Hindlimb muscle (tissue), 1 donor: ENCODE measurements at regions not wholly inside any gene's neighbourhood (a gene's known extent, or its start where the extent isn't known, plus 50 kb on each side); places are given as distances from the start of the nearest gene placed in this dataset.

ENCODE experiments used
- DNase-seq: peaks from one replicate; pipeline ENCODE4 v3.0.0-alpha.2; 2013

DNA sequence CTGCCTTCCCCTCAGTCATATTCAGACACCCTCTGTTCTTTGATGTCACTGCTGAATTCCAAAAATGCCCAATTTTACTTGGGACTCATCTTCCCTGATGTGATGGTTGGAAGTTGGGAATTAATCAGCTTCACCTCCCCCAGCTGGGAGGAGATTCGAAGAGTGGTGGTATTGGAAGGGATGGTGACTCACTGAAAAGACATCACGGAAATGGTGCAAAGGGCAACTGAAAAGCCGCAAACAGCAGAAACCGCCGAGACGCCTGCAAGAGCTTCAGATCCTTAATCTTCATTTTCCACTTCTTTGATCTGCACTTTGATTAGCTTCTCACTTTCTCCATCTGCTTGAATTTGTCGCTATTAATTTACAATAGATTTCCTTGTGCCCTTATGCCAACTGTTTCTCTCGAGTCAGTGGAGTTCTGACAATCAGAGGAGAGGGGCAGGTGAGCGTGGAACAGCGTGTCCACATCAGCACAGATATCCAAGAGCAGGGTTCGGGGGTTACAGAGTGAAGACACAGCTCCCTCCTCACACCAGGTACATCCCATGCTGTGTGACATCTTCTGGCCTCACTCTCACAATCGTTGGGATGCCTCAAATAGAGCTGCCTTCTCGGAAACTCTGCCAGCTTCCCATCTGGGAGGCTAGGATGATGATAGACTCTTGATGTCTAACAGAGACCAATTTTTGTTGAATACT, 325.4 kb downstream of the BRD1 start:
- DNase-seq, result no peak

DNA sequence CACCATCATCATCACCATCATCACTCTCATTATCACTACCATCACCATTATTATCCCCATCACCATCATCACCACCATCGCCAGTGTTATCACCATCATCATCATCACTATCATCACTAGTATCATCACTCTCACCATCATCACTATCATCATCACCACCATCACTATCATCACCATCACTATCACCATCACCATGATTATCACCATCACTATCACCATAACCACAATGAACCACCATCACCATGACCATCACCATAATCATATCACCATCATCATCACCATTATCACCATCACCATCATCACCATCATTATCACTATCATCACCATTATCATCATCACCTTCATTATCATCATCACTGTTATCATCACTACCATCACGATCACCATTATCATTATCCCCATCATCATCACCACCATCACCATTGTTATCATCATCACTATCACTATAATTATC, 326.7 kb downstream of the BRD1 start:
- DNase-seq, result no peak

DNA sequence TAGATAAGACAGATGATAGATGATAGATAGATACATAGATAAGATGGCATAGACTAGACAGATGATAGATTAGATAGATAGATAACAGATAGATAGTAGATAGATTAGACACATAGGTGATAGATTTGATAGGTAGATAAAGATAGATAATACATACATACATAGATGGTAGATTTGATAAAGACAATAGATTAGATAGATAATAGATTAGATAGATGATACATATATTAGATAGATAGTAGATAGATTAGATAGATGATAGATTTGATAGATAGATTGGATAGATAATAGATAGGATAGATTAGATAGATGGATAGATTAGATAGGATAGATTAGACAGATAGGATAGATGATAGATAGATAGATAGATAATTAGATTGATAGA, 327.6 kb downstream of the BRD1 start:
- no peak for DNase-seq

DNA sequence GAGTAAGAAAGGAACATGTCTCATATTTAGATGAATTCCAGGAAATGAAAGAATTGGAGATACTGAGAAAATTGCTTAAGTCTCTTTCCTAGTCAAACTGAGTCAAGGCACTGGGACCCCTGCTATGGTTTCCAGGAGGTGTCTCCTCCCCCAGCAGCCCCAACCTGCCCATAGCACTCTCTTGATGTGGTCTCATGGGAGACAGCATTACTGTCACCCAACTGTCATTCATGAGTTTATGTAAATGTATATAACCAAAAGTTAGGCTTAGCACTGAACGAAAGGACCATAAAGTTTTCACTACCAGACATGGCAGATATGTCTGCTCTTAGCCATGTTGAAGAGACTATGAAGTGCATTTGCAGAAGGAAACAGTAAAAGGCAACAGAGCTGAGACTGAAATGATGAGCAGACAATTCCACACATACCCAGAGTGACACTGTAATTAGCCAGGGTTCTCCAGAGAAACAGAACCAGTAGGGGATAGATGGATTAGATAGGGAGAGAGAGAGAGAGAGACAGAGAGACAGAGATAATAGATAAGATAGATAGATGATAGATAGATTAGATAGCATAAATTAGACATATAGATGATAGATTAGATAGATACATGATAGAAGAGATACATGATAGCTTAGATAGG, 328.1 kb downstream of the BRD1 start:
- DNase-seq, result no peak

DNA sequence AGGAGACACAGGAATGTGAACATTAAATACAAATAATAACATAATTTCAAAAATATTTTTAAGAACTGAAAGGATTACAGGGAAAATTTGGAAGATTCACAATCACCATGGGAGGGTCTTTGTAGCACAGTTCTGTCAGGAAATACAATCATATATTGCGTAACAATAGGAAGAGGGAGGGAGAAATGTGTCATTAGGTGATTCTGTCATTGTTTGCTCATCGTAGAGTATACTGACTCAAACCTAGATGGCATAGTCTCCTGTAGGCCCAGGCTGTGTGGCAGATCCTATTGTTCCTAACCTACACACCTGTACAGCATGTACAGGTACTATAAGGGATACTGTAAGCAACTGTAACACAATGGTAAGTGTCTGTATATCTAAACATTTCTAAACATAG, 330.4 kb downstream of the BRD1 start:
- DNase-seq, result no peak

DNA sequence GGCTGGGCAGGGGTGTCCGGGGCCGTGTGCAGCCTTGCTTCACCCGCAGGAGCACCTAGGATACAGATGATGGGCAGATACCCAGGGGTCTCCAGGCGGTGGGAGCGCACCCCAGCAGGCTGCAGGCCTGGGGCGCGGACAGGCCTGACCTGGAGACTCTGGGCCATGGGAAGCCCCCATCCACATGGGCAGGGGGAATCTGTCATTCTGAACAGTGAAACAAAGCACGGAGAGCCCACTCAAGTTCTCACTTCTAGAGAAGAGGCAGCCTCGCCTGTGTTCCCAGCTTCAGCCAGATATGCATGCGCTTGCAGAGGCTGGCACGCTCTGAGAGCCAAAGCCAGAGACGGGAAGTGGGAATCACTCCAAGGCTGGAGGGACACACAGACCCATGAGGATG, 333.1 kb downstream of the BRD1 start:
- no peak for DNase-seq

DNA sequence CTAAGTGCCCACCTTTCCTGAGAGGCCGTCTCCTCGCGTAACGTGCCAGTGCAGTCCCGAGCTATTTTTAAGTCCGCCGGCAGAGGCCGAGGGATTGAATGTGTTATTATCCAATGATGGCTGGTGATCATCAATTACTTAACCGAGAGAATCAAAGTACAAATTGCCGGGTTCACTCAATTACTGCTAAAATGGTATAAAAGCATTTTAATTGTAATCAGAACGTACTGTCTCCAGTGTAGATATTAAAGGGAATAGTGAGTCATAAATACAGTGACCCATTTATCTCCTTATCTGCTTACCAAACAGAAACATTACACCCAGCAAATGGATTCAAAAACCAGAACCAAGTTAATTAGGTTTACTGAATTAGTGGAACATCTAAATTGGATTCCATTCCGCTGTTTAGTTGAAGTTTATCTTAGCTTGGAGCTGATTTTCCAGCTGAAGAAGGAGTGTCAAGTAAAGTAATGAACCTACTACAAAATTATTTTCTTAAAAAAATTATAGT, 334.9 kb downstream of the BRD1 start:
- DNase-seq, result no peak

DNA sequence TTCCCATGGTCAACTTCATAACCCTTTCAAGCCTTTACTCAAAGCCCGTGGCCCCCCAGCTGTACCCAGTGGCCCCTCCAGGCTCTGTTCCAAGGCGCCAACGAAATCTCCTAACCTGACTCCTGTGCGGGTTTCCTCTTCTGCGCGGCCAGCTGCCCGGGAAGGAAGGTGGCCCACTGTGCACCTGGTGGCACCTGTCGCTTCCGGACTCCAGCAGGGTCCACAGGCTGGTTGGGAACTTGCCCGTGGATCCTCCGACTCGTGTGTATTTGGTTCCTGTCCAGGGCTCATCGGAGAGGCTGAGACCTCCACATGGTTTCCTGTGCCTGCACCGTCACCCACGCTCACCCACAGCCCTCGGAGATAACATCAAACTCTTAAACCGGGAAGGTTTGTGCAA, 335.4 kb downstream of the BRD1 start:
- no peak for DNase-seq

DNA sequence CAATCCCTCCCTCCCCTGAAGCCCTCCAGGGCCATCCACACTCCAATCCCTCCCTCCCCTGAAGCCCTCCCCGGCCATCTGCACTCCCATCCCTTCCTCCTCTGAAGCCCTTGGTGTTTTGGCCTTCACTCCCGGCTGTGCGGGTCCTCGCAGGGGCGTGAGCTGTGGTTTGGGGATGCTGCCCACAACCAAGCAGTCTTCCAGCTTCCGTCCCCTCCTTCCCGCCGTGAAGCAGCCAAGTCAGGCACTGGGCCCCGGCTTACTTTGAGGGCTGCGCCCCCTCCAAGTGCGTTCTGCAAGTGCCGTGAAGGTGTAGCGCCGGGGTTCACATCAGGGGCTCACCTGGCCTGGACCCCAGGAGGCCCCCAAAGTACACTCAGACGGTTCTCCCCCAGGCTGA, 335.9 kb downstream of the BRD1 start:
- no peak for DNase-seq

DNA sequence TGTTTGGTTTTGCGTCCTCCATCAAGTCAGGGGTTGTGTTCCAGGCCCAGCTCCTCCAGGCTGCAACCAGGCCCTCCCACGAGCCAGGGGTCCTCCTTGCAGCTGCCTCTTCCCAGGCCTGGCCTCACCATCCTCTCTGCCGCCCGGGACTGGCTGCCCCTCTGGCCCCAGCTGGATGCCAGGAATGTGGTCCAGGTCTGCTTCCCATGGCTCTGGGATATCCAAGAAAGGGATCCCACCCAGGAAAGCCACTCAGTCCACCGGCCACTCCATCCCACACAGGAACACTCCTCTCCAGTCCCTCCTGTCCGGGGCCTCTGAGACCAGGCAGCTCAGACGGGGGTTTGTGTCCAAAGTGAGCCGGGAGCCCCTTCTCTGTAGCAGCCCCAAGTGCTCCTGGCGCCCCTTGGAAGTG, 336.4 kb downstream of the BRD1 start:
- DNase-seq, result no peak

DNA sequence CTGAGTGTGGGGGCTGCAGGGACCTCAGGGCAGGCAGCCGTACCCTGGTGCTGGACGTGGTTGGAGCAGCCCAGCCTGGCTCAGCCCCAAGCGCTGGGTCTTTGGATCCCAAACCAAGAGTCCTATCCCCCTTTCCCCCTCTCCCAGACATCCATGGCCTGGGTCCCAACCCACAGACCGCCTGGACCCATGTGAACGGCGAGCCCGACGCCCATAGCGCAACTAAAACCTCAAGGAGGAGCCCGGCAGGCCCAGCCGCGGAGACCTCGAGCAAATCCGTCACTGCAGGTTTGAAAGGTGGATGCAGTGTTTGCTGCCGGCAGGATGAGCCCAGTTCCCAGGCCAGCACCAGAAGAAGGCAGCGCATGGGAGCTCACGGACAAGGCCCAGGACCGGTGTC, 337.0 kb downstream of the BRD1 start:
- DNase-seq, result no peak

DNA sequence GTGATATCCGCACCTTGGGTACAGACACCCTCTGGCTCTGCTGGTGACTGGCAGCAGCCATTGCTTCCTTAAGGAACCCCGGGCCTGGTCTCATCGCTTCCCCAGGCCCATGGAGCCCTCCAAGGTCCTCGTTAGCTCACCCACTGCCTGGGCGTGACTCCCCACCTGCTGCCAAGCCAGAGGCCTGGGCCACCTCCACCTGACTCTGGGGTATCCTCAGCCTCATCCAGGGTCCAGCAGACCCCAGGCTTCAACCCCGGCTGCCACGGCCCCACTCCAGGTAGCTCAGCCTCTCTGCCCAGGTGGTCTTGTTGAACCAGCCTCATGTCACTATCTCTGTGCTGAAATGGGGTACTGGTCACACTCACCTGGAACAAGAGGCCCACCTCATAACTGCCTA, 337.9 kb downstream of the BRD1 start:
- DNase-seq, result no peak

DNA sequence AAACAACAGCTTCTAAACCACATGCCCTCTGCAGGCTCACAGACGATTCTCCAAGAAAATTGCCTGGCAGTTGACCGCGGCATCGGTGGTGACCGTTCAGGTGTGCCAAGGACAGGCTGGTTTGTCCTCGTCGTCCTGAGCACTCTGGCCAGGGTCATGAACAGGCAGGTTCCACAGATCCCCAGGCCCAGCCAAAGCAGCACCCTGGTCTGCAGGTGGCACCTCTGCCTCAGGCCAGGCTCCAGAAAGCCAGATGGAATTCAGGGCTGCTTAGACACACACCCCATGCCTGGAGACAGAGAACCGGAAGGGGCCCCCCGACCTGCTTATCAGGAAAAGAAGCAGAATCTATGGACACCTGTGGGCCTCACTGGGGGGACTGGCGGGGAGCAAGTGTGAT, 338.7 kb downstream of the BRD1 start:
- no peak for DNase-seq

DNA sequence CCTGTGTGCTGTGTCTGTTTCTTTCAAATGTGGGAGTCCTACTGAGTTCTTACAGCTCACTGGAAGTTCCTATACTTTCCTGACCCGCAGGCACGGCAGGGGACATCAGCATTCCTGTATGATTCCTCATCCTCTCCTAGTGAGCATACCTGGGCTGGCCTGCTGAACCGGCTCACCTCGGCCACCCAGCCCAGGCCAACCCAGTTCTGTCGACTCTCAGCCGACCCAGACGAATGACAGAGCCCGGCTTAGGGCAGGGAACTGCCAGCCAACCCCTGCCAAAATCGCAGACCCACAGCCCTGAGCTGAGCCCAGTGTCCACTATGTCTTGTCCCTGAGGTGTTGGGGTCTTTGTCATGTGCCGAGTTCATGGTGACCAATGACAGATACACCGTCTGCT, 339.7 kb downstream of the BRD1 start:
- no peak for DNase-seq

DNA sequence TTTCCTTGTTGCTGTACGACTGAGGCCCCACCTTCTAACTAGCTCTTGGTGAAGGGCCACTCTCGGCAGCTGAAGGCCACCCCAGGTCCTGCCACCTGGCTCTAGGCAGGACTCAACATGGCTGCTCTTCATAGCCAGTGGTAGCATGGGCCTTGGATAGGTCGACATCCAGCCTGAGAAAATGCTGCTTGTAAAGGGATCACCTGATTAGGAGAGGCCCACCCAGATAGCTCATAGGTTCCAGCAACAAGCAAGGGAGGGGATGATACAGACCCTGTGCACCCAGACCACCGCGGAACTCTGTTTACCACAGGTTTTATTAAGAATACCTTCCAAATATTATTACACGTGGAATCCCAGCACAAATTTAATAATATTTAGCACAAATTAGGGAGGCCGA, 341.4 kb downstream of the BRD1 start:
- DNase-seq, result no peak

DNA sequence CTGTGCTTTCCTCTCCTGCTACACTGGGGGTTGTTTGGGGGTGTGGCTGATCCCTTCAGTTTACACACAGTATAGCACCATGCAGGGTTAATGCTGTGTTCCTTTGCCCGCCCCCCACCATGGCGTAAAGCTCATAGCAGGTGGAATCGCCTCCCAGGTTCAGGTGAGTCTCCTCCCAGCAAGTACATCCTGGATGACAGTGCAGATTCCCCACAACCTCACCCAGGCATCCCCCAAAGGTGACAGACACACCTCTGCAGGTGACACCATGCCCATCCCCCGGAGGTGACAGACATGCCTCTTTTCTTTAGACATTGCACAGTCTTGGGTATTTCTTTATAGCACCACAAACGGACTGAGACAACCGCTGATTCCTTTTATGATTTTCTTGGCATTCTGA, 343.7 kb downstream of the BRD1 start:
- DNase-seq, result no peak

DNA sequence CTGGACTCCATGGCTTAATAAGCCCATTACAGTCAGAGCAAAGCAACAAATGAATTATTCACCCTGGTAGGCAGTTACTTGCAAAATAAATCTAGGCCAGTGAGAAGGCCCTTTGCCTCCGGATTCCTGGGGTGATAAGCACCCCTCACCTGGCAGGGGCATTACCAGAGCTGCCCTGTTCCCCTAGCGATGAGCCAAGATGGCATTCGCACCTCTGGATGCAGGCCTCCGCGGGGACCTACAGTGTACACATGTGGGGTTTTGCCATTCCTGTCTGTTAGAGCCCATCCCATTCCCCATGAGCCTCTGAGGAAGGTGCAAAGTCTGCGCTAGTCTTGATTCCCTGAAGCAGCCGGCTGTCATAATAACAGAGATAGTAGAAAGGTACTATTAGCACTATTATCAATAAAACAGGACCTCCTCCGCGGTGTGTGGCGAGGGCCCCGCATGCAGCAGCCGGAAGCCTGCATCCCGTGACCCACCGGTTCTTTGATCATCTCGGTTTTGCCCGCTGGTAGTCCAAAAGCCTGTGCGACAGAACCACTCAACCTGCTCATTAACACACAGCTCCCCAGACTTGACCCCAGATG, 344.3 kb downstream of the BRD1 start:
- no peak for DNase-seq

DNA sequence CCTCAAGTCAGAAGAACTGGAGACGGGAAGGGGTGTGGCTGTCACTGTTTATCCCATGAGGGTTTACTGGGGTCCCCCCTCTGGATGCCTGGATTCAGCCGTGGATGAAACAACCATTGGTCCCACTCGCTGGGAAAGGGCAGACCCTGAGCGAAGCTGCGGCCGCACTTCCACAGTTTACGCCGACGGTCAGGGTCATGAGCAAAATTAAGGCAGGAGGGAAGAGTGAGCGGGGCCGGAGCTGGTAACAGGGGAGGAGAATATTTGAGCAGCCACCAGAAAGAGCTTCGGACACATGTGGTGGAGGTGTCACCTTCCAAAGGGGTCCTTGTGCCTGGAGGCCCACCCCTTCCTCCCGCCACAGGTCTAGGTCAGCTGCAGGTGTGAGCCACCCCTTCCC, 344.9 kb downstream of the BRD1 start:
- DNase-seq, result no peak

DNA sequence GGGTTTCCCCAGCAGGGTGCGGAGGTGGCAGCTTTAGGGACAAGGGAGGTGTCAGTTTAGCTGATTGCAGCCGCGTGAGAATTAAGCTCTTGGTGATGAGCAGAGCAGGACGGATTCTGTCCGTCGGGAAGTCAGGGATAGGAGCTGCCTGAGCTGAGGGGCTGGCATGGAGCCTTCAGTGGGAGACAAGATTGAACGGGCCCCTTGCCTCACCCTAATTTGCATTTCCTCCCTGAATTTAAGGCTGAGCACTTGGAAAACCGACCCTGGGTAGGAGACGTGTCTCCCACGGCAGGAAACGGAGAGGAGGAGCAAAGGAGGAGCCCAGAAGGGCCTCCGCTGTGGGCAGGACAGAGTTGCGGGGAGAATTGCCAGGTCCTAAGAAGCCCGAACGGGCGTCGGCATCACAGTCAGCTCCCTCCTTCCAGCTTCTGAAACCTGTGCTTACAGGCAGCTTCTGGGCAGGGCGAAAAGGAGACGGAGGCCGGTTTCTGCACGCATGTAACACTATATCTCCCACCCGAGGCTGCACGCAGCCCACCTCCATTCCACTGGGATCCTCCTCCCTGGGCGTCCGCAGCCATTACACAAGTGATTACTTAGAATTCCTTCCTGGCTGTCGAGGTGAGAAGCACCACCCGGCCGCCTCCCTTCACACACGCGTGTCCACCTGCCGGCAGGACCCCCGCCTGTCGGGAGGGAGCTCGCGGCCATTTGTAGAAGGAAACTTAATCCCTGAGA, 345.8 kb downstream of the BRD1 start:
- DNase-seq, result no peak

DNA sequence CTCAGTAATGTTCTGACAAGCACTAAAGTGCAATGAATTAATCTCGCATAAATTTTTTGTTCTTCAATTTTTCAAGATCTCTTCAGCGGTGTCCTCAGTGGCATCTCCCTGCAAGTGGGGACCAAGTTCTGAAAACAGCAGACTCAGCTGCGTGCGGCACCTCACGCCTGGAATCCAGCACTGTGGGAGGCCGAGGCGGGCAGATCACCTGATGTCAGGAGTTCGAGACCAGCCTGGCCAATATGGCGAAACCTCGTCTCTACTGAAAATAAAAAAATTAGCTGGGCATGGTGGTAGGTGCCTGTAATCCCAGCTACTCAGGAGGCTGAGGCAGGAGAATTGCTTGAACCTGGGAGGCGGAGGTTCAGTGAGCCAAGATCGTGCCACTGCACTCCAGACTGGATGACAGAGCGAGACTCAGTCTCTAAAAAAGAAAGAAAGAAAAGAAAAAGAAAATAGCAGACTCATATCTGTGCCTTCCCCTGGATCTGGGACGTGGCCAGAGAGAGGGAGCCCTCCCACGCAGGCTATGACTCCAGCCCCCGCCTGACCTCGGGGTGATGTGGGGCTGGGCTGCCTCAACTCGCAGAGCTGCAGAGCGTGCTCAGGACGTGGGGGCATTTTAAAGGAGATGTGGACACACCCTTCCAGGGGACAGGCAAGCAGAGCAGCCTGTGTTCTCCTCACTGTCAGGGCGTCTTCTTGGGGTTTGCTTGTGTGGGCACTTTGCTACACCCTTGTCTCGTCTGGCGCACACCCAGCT, 346.6 kb downstream of the BRD1 start:
- no peak for DNase-seq

DNA sequence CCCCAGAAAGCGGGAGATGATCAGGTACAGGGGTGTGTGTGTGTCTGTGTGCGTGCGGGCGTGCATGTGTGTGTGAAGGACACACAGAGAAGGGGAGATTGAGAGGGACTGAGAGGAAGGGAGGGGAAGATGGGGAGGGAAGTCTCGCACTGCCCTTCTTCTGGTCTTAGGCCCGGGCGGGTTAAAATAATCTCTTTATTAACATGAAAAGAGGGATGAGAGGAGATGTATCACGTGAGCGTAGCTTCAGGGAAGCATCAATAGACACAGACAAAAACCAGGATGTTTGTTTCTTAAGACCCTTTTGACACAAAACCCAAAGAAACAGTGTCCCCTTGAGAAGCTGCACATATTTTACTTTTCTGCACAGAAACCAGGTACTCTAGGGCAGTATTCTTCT, 347.3 kb downstream of the BRD1 start:
- DNase-seq, result no peak

DNA sequence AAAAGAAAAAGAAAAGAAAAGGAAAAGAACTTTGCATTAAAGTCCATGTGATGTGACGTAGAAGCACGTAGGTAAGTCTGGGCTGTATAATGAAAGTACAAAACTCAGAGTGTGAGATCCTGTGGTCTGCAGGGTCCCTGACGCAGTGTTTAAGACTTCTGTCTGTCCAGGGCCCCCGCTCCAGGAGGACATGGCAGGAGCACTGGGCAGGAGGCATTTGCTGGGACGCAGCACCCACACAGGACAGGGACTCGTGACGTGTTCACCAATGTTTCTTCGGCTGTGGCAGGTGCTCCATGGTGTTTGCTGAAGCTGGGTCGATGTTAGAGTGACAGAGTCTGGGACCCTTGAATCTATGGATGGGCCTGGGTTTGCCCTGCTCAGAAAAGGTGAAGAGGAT, 348.1 kb downstream of the BRD1 start:
- DNase-seq, result no peak
